ENCODE measurements at regions not wholly inside any gene's neighbourhood (a gene's known extent, or its start where the extent isn't known, plus 50 kb on each side); places are given as distances from the start of the nearest gene placed in this dataset.

DNA sequence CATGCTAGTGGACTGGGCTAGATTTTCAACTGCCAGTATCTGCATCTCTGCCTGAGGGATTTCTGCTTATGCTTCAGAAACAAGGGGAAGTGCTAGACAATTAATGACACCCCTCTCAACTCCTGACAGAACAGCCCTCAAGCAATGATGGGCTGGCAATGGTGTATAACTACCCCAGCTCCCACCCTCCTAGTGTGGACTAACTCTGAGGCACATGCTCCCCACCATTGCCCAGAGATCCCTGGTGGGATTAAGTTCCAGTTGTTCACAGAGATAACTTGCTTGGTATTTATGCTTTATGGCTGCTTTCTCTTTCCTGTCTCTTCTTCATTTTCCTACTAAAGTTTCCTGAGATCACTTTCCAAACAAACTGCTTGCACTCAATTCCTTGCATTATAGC, 113.5 kb downstream of the RPS24 start (continued):
- TF ChIP-seq, protein P1, sequence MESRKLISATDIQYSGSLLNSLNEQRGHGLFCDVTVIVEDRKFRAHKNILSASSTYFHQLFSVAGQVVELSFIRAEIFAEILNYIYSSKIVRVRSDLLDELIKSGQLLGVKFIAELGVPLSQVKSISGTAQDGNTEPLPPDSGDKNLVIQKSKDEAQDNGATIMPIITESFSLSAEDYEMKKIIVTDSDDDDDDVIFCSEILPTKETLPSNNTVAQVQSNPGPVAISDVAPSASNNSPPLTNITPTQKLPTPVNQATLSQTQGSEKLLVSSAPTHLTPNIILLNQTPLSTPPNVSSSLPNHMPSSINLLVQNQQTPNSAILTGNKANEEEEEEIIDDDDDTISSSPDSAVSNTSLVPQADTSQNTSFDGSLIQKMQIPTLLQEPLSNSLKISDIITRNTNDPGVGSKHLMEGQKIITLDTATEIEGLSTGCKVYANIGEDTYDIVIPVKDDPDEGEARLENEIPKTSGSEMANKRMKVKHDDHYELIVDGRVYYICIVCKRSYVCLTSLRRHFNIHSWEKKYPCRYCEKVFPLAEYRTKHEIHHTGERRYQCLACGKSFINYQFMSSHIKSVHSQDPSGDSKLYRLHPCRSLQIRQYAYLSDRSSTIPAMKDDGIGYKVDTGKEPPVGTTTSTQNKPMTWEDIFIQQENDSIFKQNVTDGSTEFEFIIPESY (IDR thresholded peaks at IDR 0.05; ENCODE audit: extremely low read depth, insufficient replicate concordance, low read length) = no peak
- no peak for TF ChIP-seq CEBPB (IDR thresholded peaks at IDR 0.05; ENCODE audit: low read depth)

DNA sequence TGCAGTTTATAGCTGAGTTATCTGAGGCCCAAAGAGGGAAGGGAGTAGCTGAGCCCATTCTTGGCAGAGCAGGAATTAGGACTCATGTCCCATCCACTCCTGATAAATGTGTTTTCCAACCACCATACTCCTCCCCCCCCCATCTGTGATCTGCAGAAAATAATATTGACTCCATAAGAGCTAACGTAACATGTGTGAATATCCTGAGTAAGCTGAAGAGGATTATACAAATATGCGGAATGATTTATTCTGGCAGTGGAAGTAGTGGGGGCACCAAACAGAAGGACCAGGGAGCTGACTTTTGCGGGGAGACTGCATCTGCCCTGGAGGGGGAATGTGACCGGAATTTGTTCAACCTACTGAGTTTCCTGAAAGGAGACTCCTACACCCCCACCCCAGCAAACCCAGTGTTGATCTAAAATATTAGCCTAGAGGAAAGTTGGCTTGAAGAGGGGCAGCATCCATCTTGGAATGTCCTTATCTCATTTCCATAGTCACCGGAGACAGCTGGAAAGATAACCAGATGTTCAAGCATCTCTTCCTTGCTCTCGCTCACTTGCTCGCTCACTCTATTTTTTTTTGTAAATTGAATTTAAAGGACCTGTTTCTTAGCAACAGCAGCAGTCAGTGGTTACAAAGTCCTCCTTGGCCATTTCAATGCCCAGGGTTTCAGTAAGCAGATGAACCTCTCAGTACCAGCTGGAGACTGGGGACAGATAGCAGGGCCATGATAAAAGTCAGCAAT, 114.7 kb downstream of the RPS24 start:
- RAD21 ChIA-PET (ENCODE audit: low non-redundant PET in 1 of 2, low total read pairs in 2 of 2, uncharacterized antibody in 2 of 2, unreplicated experiment in 2 of 2) = no interaction called here
- intact Hi-C loops (cut with micrococcal nuclease) = no loop called here

More for the DNA sequence above, 114.7 kb downstream of the RPS24 start:
- Histone ChIP-seq H3K27ac (ENCODE audit: low read depth, low read length) (no peak overlapping the region), H2AFZ (ENCODE audit: low read depth, low read length, poor library complexity, severe bottlenecking) (no peak overlapping the region), H3K27me3 (ENCODE audit: insufficient read depth, low read length) (0 out of 2 replicates have a peak, but pooled peaks cover 8% of the 10 kb centered on the region), H3K4me1 (ENCODE audit: control insufficient read depth in 1 of 2, insufficient read depth in 2 of 2, low read length in 2 of 2) (peaks cover 0 to 5% of the 10 kb centered on the region in 2 experiments; a peak in 1 of 4 replicates), H3K9me3 (ENCODE audit: control insufficient read depth in 1 of 2, insufficient read depth in 1 of 2, low read depth in 1 of 2, low read length in 2 of 2) (no peaks in the 10 kb centered on the region), H3K4me2 (ENCODE audit: low read length) (no peak overlapping the region), H3K9me2 (ENCODE audit: insufficient read depth) (no peaks in the 10 kb centered on the region), H3K9ac (ENCODE audit: low read length) (no peak overlapping the region), H4K20me1 (ENCODE audit: insufficient read depth) (no peaks in the 10 kb centered on the region), H3K79me2 (ENCODE audit: insufficient read depth, low read length) (no peaks in the 10 kb centered on the region), H3K4me3 (replicated peaks in 1 of 2; ENCODE audit: low read depth in 1 of 2, low read length in 2 of 2) (no peak overlapping the region), H3K36me3 (ENCODE audit: control insufficient read depth in 1 of 2, insufficient read depth in 2 of 2, low read length in 2 of 2) (no peaks in the 10 kb centered on the region)
- TF ChIP-seq TCF7L2 (IDR thresholded peaks at IDR 0.05; ENCODE audit: borderline replicate concordance, extremely low read depth, insufficient read depth, insufficient read length) (no peak), EZH2 (IDR thresholded peaks at IDR 0.05) (no peak), ZFX (IDR thresholded peaks at IDR 0.05) (no peak), ZNF274 (IDR thresholded peaks at IDR 0.05; ENCODE audit: low read depth, low read length) (no peak), EZH2phosphoT487 (IDR thresholded peaks at IDR 0.05; ENCODE audit: borderline replicate concordance) (no peak), CBX3 (IDR thresholded peaks at IDR 0.05; ENCODE audit: low read depth) (no peak)
- DNase-seq (ENCODE audit: low read depth, low spot score) (no peak), ATAC-seq (no peak)
- POLR2A ChIA-PET = no interaction called here
- CTCF ChIA-PET = no interaction called here
- BruUV-seq (replicated peaks) = no TSS peak

Measured in HCT116 (cell line).